Chondrocyte (in vitro differentiated cells): ENCODE measurements at regions not wholly inside any gene's neighbourhood (a gene's known extent, or its start where the extent isn't known, plus 50 kb on each side); places are given as distances from the start of the nearest gene placed in this dataset.

Experiments
- DNase-seq: peaks from one replicate; pipeline ENCODE4 v3.0.0; 2021; ENCODE audit warnings: mixed read lengths, low spot score
- H3K27ac Mint-ChIP-seq: one replicate; pipeline ENCODE4 v1.8.0; 2021; ENCODE audit warnings: mild to moderate bottlenecking, moderate library complexity, mixed read lengths; ENCODE audit not compliant: unreplicated experiment
- H3K27me3 Mint-ChIP-seq: 2 replicates; pipeline ENCODE4 v1.8.0; 2021; ENCODE audit warnings: low read depth, mixed read lengths
- H3K36me3 Mint-ChIP-seq: 2 replicates; pipeline ENCODE4 v1.8.0; 2021; ENCODE audit warnings: low read depth, mixed read lengths
- H3K4me1 Mint-ChIP-seq: 2 replicates; pipeline ENCODE4 v1.8.0; 2021; ENCODE audit warnings: low read depth, mild to moderate bottlenecking, mixed read lengths
- H3K4me3 Mint-ChIP-seq: one replicate; pipeline ENCODE4 v1.8.0; 2021; ENCODE audit warnings: mild to moderate bottlenecking, moderate library complexity, mixed read lengths; ENCODE audit not compliant: unreplicated experiment
- H3K9me3 Mint-ChIP-seq: 2 replicates; pipeline ENCODE4 v1.8.0; 2021; ENCODE audit warnings: low read depth, mixed read lengths
- TF ChIP-seq, protein P1 (sequence below): fragments of 200-600 bp; sonication (generic); IDR thresholded peaks from 2 replicates; pipeline ENCODE4 v1.5.0; 2021; ENCODE audit warnings: antibody characterized with exemption, mild to moderate bottlenecking, moderate library complexity

DNA sequence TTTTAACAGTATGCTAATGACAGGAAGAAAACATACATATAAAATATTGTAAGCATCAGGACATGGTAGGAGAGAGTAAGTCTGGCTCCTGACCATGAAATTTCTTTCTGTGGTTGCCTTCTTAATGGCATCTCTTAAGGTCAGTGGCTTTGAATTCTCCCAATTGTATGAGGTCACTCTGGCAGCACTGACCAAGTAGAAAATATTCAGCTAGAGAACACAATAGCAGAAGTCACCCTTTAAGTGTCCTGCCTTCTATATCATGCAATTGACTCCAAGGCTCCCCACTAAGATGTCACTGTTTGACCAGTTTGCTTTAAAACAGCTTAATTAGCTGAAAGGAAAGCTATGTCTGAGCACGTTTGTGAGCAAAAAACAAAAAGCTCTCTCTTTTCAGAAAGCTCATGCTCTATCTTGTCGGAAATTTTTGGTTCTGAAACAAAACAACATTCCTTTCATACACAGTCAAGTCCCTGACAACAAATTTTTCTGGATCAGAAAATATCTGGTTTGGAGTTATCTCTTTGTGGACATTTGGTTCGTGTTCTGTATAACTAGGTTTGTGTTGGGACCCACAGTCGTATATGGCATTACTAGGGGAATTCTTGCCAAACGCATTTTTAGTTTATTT lies 120.9 kb upstream of the IFNGR1 start:
- DNase-seq = no peak
- H3K27me3 Mint-ChIP-seq = peaks cover 59% of the 10 kb centered on the region
- H3K9me3 Mint-ChIP-seq = no peaks in the 10 kb centered on the region
- no peak overlapping the region for H3K27ac Mint-ChIP-seq
- H3K36me3 Mint-ChIP-seq = no peaks in the 10 kb centered on the region
- TF ChIP-seq, protein P1, sequence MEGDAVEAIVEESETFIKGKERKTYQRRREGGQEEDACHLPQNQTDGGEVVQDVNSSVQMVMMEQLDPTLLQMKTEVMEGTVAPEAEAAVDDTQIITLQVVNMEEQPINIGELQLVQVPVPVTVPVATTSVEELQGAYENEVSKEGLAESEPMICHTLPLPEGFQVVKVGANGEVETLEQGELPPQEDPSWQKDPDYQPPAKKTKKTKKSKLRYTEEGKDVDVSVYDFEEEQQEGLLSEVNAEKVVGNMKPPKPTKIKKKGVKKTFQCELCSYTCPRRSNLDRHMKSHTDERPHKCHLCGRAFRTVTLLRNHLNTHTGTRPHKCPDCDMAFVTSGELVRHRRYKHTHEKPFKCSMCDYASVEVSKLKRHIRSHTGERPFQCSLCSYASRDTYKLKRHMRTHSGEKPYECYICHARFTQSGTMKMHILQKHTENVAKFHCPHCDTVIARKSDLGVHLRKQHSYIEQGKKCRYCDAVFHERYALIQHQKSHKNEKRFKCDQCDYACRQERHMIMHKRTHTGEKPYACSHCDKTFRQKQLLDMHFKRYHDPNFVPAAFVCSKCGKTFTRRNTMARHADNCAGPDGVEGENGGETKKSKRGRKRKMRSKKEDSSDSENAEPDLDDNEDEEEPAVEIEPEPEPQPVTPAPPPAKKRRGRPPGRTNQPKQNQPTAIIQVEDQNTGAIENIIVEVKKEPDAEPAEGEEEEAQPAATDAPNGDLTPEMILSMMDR = no peak
- H3K4me1 Mint-ChIP-seq = no peaks in the 10 kb centered on the region
- H3K4me3 Mint-ChIP-seq = no peak overlapping the region

DNA sequence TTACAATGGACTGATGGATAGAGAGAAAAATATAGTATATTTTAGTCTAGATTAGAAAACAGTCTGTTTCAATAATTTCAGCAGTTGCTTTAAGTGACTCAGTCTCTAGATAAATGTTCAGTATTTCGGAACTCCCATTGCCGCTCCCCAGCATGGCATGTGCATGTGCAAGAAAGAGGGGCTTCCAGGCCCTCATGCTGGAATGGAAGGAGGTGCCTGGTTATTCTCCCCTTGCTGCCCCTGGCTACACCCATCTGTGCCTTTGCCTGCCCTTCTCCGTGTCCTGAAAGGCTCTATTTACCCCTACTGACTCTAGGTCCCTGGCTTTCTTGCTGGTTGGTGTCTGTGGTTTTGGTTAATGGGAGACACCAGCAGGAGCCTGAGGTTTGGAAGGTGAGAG lies 115.7 kb upstream of the IFNGR1 start:
- no peaks in the 10 kb centered on the region for H3K4me1 Mint-ChIP-seq
- H3K9me3 Mint-ChIP-seq = no peaks in the 10 kb centered on the region
- H3K27me3 Mint-ChIP-seq = peaks cover 47% of the 10 kb centered on the region
- no peak for DNase-seq
- no peaks in the 10 kb centered on the region for H3K36me3 Mint-ChIP-seq
- no peak overlapping the region for H3K27ac Mint-ChIP-seq
- no peak overlapping the region for H3K4me3 Mint-ChIP-seq
- TF ChIP-seq, protein P1 = no peak

DNA sequence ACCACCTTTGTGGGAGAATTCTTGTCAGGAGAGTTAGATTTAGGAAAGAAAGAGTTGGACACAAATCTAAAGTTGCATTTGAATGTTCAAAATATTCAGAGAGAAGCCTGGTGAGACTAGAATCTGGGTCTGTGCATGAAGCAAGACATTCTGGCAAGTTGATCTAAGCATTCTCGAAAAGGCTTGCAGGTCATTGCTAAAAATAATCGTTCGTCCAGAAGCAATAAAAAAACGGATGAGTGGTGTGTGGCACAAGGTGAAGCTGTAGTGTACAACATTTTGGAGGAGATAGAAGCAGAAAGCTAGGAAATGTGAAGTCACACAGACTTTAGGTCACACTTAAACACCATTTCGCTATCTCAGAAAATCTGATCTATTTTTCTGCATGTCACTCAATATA lies 114.9 kb upstream of the IFNGR1 start:
- Mint-ChIP-seq H3K9me3 (no peaks in the 10 kb centered on the region), H3K27me3 (peaks cover 46% of the 10 kb centered on the region), H3K4me3 (no peak overlapping the region), H3K36me3 (no peaks in the 10 kb centered on the region), H3K4me1 (no peaks in the 10 kb centered on the region), H3K27ac (no peak overlapping the region)
- TF ChIP-seq, protein P1 = no peak
- DNase-seq = no peak

DNA sequence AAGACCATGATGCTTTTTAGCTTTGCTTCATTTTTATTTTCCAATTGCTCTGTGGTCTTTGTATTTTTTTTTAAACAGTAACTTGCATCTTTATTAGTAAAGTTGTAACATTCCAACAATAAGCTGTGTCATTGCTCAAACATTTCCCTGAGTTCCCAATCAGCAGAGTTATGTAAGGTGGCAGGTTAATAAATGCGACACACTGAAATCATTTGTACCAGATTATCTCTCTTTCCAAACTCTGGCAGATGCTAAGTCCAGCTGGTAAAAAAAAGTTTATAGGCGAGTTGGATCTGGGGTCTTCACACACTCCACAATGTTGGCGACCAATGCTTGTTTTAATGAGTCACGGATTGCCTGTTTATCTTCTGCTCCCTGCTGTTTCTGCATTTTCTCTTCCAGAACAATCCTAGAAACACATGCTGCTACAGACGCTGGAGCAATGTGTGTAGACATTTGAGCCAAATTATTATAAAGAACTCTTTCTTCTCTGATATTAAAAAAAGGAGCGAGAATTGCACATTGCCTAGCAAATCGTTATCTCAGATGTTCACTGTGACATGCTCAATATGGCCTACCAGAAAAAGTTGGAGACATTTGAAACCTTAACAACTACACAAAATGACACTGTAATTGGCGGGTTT lies 113.6 kb upstream of the IFNGR1 start:
- DNase-seq = no peak
- Mint-ChIP-seq H3K27me3 (peaks cover 38% of the 10 kb centered on the region), H3K4me3 (no peak overlapping the region), H3K9me3 (no peaks in the 10 kb centered on the region), H3K27ac (no peak overlapping the region), H3K4me1 (no peaks in the 10 kb centered on the region), H3K36me3 (no peaks in the 10 kb centered on the region)
- TF ChIP-seq, protein P1 = no peak

DNA sequence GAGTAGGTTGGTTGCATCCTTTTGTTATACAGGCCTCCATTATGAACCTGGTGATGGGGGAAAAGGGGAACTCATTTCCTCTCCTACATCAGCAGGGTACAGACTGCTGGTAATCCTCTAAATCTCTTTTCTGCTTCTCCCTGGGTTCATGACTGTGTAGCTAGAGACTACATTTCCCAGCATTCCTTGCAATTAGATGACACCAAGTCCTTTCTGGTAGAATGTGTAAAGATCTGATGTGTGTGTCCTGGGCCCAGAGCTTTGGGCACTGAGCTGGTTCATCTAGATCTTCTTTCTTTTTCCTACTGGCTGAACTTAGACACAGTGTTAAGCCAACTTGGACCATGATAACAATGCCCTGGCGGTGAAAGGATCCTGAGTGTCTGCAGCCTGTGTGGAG lies 104.7 kb upstream of the IFNGR1 start:
- Mint-ChIP-seq H3K27me3 (peaks cover 23% of the 10 kb centered on the region), H3K4me1 (no peaks in the 10 kb centered on the region), H3K4me3 (no peak overlapping the region), H3K27ac (no peak overlapping the region), H3K9me3 (no peaks in the 10 kb centered on the region), H3K36me3 (no peaks in the 10 kb centered on the region)
- TF ChIP-seq, protein P1 = no peak
- no peak for DNase-seq
